HG03442 (cell line): ENCODE measurements at regions not wholly inside any gene's neighbourhood (a gene's known extent, or its start where the extent isn't known, plus 50 kb on each side); places are given as distances from the start of the nearest gene placed in this dataset.

Experiments used
- ATAC-seq: cut with Tn5 transposase; IDR thresholded peaks from one replicate; pipeline ENCODE4 v1.9.1; 2021; ENCODE audit warnings: mild to moderate bottlenecking, moderate library complexity; ENCODE audit not compliant: unreplicated experiment

DNA sequence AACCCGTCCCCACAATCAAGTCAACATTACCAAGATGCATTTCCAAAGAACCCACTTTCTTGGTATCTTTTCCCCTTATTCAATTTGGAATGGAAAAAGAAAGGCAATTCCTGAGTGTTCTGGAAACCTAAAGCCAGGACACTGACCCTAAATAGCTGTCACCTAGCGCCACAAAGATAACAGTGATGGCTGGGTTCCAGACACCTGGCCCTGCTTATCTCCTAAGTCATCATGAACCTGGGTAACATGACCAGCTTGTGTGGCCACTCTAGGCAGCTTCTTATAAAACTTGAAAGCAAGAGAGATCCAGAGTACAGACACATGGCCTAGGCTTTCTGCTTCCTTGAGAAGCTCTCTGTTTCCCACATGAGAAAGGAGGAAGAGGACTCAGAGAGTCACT is 95.4 kb downstream of the BOD1L2 start:
- ATAC-seq: no peak

DNA sequence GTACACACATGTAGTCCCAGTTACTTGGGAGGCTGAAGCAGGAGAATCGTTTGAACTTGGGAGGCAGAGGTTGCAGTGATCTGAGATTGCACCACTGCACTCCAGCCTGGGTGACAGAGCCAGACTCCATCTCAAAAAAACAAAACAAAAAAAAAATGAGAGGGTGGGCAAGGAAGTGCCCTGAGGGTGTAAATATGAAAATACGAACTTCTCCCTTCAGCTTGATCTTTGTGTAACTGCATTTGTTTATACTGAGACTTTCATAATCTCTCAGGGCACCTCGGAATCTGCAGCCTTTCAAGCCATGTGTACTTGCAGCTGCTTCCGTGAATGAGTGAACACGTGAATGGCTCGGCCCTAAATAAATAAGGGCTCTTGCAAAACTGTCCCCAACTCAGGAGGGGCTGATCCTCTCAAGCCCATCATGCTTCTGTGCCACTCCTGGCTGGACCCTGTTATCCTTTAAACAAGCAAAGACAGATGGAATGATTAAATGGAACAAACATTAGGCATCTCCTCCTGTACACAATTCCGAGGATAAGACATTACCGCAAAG is 96.8 kb downstream of the BOD1L2 start:
- ATAC-seq: no peak

DNA sequence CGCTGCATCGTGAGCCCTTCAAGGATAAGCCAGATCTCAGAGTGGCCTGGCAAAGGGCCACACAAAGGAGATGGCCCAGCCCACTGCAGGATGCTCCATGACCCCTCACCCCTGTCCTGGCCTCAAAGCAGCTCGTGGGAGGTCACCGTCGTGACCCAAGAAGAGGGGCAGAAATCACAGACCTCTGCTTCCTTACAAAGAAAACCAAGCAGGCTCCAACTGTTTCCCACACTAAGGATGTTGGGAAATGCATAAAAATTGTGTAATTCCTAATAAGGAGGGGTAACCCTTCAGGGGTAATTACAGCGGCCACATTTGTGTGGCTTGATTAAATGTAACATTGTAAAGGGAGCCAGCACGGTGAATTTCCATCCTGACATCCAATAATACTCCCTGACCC is 102.3 kb downstream of the BOD1L2 start:
- no peak for ATAC-seq

DNA sequence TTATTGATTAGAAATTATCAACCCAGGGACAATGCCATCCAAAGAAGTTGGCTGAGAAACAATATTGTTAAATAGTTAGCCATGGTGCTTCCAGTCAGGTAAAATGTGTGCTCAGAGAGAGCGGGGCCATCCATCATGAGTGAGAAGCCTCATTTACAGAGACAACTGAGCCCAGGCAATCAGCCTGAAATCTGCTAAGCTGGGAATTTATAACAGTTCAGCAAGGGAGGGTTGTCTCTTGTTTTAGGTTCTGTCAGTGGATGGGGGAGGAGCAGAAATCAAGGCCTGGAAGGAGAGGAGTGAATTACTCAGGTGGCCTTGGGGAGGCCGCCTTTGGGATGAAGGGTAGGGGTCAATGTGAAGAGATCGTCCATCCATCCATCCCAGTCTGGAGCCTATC is 102.5 kb upstream of the ST8SIA3 start:
- ATAC-seq: no peak

DNA sequence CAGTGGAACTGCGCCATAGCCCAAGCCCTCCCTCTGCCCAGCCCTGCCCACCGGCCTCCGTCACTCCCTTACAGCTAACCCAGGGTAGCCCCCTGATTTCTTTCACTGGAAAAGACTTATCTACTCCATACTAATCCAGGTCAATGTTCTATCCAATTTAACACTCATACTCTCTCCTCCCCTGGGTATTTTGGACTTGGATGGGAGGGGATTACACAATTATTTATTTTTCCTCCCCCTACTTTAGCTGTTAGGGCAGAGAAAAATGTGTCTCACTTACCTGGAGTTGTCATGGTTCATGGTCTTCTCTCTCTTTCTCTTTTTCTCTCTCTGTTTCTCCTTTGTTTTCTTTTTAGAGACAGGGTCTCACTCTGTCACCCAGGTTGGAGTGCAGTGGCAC is 100.6 kb upstream of the ST8SIA3 start:
- no peak for ATAC-seq

DNA sequence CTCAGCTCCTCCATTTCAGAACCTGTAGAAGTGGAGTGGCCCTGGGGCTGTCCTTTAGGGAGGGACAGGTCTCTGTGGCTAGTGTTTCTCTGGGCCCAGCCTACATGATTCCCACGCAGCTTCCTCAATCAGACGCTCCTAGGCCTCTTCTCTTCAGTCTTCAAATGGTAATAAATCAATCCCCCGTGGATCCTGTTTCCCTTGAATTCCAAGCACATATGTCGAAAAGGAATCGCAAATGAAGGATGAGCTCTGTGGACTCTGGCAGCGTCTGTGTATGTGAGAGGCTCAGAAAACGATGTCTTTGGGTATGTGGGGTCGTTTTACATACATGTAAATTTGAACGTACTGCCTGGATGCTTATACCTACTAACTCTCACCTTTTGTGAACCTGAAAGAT is 98.5 kb upstream of the ST8SIA3 start:
- no peak for ATAC-seq

DNA sequence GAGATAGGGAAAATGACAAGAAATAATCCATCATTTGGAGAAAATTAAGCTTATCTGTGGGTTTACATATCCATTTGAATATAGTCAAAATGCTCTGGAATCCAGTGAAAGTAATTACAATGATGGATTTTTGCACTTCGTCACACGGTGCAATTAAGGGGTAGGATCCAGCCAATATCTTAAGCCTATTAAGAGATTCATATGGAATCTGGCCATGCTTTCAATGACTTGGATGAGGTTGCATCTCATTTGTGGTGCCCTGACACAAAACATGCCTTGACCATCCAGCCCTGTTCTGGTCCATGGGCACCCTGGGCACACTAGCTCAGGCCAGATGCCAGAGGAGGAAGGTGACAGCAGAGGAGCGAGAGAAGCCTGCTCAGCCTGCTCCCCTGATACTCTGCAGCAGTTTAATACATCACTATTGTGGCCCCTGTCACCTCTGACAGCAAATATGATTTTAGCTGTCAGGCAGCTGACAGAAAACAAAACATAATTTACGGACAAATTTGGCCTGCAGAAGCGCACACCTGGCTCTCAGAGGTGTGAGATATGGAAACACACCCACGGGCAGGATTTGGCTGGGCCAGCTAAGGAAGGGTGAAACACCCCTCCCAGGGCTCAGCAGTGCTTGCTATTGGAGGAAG is 94.1 kb upstream of the ST8SIA3 start:
- ATAC-seq: no peak

DNA sequence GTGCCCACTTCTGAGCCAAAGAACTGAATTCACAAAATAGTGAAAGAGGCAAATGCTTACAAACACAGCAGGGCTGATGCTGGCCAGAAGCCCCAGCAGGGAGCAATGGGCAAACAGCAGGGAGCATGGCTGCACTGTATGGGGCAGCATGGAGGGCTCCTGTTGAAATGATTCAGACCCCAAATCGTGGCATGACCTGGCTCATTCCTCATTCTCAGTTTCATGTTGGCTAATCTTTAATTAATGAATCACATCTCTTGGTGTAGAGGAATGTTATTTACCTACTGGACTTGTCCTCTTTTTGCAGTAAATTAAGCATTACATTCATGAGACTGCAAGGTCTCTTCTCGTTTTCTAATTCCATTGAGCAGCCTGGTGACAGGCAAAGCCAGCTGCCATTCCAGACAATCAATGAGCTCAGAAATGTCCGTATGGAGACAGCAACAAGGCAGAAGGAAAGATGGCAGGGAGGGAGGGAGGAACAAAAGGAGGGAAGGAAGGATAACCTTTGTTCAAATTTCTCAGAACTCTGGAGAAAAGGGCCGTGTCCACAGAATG is 84.9 kb upstream of the ST8SIA3 start:
- ATAC-seq: no peak

DNA sequence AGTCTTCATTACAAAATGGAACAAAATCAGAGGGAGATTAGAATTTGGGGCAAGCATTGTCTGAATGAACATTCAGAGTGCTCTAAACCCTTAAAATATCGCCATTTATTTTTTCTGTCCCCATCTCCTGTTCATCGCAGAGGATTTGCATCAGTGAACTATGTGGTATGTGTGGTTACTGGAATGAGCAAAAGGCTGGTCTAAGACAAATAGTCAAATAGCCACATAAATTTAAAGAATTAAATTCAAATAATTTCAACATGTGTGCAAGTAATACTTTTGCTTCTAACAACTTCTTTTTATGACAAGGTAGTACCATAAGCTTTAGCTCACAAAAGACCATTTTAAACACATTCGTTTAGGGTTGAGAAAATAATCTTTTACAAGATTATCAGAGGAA is 82.6 kb upstream of the ST8SIA3 start:
- ATAC-seq: no peak

DNA sequence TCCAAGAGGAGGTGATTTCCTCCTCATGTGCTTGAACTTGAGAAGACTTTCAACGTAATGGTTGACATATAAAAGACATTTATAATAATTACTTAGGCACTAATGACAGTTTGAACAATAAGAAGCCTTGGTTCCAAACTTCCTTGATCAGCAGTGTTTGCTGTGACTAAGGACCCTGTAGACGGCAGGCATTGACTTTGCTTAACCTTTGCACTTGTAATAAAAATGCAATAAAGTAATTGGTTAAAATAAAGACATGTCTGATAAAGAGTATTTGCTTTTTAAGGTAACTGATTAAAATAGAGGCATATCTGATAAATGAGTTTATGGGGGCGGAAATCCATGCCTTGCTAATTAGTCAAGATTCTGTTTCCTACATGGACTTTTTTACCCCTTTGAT is 82.2 kb upstream of the ST8SIA3 start:
- ATAC-seq: no peak

DNA sequence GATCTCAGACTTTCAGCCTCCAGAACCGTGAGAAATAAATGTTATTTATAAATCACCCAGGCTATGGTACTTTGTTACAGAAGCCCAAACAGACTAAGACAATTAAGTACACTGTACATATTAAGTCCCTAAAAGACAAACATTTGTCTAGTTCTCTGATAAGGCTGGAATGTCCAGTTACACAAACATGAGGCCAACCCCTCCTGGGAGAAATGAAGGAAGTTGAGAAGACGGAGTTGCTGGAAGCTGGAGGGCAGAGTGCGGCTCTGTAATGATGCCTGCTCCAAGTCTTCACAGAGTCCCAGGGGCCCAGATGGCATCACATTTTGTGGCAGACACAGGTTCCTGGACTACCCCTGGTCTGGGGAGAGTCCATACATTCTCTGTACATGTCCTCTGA is 79.2 kb upstream of the ST8SIA3 start:
- ATAC-seq: no peak

DNA sequence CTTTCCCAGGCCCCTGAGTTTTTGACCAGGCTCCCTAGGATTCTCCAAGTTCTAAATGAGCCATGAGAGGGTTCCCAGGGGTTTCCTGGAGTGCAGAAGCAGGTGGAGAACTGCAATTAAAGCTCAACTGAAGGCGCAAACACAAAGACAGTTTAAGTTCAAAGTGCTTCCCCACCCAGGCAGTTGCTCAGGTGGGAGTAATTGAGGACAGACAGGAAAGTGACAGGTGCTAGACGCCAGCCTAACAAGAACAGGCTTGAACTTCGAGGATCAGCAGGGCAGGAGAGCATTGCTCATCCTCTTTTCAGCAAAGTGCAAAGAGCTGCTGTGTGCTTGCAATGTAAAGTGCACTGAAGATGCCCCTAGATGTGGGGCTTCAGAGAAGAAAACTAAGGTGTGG is 77.2 kb upstream of the ST8SIA3 start:
- no peak for ATAC-seq

DNA sequence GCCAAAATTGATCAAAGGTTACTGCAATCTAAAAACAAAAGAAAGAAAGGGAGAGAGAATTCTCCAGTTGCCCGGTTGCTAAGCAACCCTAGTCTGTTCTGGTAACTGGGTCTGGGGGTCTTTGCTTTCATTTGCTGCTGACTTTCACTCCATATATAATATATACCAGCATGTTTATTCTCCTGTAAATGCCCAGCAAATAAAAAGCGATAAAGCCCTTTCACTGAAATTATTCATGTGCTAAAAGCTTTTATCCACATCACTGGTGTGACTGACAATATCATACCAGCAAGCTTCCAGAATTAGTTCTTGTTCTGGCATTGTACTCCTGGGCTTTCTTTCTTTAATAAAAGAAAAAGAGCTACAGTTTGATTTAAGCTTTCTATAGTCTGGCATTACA is 75.5 kb upstream of the ST8SIA3 start:
- ATAC-seq: no peak

DNA sequence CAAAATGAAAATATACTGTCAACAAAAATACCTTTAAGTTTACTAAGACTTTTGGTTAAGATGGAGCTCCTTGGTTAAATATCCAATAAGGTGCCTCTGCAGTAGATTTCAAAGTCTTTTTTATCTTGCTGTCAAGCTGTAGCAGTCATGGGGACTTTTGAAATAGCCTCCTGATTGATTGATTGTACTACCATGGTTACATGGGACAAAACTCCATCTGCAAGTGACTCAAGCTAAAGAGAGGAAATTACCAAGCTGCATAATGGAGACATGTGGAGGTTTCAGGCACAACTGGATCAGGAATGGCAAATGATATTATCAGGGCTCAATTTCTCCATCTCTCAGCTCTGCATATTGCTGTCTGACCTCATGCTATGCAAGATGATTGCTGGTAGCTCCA is 73.4 kb upstream of the ST8SIA3 start:
- ATAC-seq: no peak

DNA sequence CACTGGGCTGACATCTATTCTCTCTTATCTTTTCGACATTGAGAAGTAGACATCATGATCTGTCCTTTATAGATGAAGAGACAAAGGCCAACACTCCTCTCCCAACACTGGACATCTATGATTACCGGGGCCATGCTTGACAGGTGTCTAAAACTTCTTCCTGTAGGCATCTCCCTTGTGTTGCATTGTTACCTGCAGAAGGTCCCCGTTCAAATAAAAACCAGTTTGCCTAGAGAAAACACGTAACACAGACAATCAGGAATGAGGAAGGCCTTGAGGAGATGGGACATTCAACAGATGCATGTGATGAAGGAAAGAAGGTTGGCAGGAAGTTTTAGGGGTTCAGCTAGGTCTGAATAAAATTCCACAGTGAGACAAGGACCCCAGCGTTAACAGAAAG is 70.8 kb upstream of the ST8SIA3 start:
- no peak for ATAC-seq

DNA sequence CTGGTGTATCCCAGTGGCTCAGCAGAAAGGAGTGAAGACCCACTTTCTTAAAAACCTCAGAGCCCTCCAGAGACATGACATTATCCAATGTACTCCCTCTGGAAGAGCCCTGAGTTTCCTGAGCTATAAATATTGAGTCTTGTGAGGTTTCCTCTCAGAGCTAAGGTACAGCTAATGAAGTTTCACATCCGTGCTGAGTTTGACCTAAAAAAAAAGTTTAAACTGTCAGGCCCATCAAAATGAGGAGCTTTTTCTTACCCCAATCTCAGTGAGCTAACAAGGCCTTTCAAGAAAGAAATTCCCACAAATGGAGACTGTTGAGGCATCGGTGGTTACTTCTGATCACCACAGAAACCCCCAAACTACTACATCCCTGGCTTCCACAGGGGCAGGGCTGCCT is 65.4 kb upstream of the ST8SIA3 start:
- no peak for ATAC-seq

DNA sequence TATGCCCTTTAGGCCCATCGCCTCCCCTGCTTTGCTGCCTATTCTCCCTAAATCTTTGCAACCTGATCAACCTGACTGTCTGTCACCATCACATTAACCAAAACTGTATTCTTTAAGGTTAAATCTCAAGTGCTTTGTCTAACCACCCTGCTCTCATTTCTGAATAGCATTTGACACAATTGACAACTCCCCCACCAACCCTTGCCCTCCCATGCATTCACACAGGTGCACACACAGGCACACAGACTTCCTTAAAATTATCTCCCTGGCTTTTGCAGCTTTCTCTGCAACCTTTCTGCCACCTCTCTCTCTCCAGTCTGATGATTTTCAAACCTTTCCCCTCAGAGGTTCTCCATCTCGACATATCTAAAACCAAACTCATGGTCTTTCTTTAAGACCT is 64.6 kb upstream of the ST8SIA3 start:
- ATAC-seq: no peak

DNA sequence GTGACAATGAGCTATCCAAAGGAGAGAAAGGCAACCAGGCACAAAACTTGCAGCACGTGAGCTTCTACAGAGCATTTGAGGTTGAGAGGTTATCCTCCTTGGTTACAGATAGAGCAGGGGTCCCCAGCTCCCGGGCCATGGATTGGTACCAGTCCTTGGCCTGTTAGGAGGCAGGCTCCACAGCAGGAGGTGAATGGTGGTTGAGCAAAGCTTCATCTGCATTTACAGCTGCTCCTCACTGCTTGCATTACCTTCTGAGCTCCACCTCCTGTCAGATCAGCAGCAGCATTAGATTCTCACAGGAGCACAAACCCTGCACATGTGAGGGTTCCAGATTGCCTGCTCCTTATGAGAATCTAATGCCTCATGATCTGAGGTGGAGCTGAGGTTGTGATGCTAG is 57.8 kb upstream of the ST8SIA3 start:
- ATAC-seq: no peak

DNA sequence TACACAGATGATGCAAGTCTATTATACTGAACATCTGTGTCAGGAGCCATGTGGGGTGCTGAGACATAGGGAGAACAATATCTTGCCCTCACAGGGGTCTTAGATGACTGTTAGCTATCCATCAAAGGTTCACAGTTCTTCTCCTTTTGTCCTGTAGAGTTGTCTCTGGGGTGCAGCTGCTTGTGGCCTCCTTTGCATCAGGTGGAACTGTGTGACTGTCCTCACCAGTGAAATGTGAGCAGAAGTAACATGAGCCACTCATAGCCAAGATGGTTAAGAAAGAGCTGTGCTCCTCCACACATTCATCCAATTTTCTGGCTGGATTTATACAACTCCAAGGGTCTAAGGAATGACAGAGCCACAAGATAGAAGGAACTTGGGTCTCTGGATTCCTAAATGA is 56.0 kb upstream of the ST8SIA3 start:
- no peak for ATAC-seq

DNA sequence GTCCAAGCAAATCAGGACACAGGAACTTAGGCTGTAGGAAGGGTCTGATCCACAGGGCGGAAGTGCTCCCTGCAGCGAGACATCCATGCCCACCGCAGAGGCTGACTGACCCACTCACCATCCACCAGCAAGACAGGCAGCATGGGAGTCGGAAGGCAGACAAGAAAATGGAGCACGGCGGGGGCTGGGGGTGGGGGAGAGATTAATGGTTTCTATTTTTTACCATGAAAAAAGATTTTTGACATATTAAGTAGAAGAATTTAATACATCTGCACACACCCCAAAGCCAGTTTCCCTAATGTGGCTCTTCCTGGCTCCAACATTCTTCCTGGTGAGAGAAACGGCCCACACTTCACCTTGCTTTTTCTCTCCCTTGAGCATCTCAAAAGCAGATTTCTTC is 55.1 kb upstream of the ST8SIA3 start:
- no peak for ATAC-seq

DNA sequence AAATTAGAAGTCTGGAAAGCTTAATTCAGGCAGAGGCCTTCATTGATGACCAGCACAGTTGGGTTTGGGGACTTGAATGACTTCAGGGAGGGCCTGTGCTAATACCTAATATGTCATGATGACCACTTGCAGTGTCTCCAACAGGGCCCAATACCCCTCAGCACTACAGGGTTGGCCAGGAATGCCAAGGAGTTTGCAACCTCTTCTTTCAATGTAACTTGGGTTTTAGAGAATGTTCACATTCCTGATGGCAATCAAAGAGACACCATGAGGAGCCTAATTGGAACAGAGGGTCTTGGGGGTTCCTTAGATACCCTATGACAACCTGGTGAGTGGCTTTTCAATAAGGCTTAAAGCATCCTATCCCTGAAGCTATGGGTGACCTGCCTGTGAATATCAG is 52.4 kb upstream of the ST8SIA3 start:
- no peak for ATAC-seq

DNA sequence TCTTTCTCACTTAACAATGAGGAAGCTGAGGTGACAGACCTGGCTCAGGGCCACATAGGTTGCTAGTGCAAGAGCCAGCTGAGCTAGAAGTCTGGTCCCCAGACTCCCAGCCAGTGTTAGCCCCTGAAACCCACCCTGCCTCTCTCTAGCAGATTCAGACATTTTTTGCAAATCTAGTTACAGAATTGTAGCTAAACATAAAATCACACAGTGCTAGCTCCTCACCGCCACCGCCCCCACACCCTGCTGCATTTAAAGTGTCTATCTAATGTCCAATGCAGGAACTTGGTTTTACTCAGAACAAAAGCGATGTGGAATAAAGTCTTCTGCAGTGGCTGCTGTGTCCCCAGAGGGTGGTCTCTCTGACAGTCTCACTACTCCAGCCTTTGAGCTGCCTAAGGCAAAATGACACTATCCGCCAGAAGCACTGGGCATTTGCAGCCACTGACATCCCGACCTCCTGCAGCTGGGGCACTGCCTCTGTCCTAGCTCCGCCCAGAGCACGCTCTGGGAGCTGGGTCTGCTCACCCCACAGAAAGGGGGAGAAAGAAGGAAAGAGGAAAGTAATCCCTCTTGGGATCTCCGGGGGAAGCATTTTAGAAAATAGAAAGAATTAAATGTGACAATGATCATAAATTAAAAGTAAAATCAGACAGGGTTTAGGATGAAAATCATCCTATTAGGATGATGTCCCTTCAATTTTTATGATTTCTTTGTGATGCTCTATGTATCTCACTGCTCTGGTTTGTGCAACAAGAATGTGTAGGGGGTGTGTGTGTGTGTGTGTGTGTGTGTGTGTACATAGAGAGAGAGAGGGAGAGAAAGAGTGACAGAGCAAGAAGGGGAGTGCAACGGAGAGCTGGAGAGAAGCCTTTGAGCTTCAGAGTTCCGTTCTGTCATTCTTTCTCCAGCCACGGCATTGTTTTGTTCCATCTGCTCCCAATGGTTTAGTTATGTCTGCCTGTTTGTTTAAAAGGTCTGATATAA is 50.5 kb upstream of the ST8SIA3 start:
- ATAC-seq: no peak
